ENCODE measurements at regions not wholly inside any gene's neighbourhood (a gene's known extent, or its start where the extent isn't known, plus 50 kb on each side); places are given as distances from the start of the nearest gene placed in this dataset.

- Histone ChIP-seq H3K9ac (ENCODE audit: low read length) (no peak overlapping the region), H3K79me2 (ENCODE audit: low read length) (no peaks in the 10 kb centered on the region), H3K27me3 (ENCODE audit: low read length) (no peaks in the 10 kb centered on the region), H3K9me3 (ENCODE audit: low read length) (no peaks in the 10 kb centered on the region), H3K4me1 (ENCODE audit: low read length) (no peaks in the 10 kb centered on the region), H3K9me2 (replicated peaks; ENCODE audit: insufficient read depth, low read length) (no peaks in the 10 kb centered on the region), H3K36me3 (ENCODE audit: insufficient read depth, low read length) (no peaks in the 10 kb centered on the region), H2AFZ (ENCODE audit: low read length) (no peak overlapping the region), H3K27ac (ENCODE audit: low read length) (no peak overlapping the region), H4K20me1 (ENCODE audit: insufficient read depth, low read depth, low read length) (no peaks in the 10 kb centered on the region), H3K4me2 (ENCODE audit: low read depth, low read length, poor library complexity, severe bottlenecking) (no peak overlapping the region), H3K4me3 (ENCODE audit: low read length) (no peak overlapping the region)
- DNase-seq, result no peak
Measured at GRCh38 chr6:19193624-19194023, 643.5 kb upstream of the ID4 start.

DNA sequence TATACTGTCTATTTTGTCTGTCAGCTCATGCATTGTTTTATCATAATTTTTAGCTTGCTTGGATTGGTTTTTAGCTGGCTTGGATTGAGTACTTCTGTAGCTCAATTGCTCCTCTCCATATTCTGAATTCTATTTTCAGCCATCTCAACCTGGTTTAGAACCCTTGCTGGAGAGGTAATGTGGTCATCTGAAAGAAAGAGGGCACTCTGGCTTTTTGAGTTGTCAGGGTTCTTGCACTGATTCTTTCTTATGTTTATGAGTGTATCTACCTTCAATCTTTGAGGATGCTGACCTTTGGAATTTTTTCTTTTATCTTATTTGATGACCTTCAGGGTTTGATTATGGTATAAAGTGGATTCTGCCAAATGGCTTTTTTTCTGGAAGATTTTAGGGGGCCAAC is 632.7 kb upstream of the ID4 start:
- Histone ChIP-seq H3K9ac (ENCODE audit: low read length) (no peak overlapping the region), H3K79me2 (ENCODE audit: low read length) (no peaks in the 10 kb centered on the region), H3K9me3 (ENCODE audit: low read length) (no peaks in the 10 kb centered on the region)

DNA sequence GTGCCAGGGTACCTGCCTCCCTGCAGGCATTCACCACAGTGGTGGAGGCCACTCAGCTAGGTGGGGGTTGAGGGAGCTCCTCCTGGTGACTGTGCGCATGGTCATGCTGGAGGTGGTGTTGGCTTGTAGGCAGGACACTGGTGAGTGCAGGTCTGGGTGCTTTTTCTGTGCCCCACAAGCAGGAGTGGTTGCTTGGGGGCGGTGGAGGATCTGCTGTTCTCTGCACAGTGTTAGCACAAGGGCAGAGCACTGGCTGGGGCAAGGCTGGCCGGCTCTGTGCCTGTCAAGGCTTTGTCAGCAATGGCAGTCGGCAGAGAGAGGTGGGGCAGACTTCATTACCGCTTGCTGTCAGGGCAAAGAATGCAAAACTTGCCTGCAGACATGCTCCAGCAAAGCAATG is 632.1 kb upstream of the ID4 start:
- Histone ChIP-seq H3K4me3 (ENCODE audit: low read length) (no peak overlapping the region), H3K9ac (ENCODE audit: low read length) (no peak overlapping the region), H3K9me2 (replicated peaks; ENCODE audit: insufficient read depth, low read length) (no peaks in the 10 kb centered on the region), H3K4me2 (ENCODE audit: low read depth, low read length, poor library complexity, severe bottlenecking) (no peak overlapping the region), H3K27me3 (ENCODE audit: low read length) (no peaks in the 10 kb centered on the region), H3K9me3 (ENCODE audit: low read length) (no peaks in the 10 kb centered on the region), H2AFZ (ENCODE audit: low read length) (no peak overlapping the region), H3K27ac (ENCODE audit: low read length) (no peak overlapping the region), H3K4me1 (ENCODE audit: low read length) (no peaks in the 10 kb centered on the region), H3K79me2 (ENCODE audit: low read length) (no peaks in the 10 kb centered on the region), H3K36me3 (ENCODE audit: insufficient read depth, low read length) (no peaks in the 10 kb centered on the region), H4K20me1 (ENCODE audit: insufficient read depth, low read depth, low read length) (no peaks in the 10 kb centered on the region)
- DNase-seq, result no peak

More for the DNA sequence above, 632.7 kb upstream of the ID4 start:
- H3K27ac ChIP-seq (ENCODE audit: low read length), result no peak overlapping the region
- H3K9me2 ChIP-seq (replicated peaks; ENCODE audit: insufficient read depth, low read length), result no peaks in the 10 kb centered on the region
- no peaks in the 10 kb centered on the region for H4K20me1 ChIP-seq (ENCODE audit: insufficient read depth, low read depth, low read length)
- H3K4me1 ChIP-seq (ENCODE audit: low read length), result no peaks in the 10 kb centered on the region
- no peaks in the 10 kb centered on the region for H3K27me3 ChIP-seq (ENCODE audit: low read length)
- H2AFZ ChIP-seq (ENCODE audit: low read length), result no peak overlapping the region
- no peak overlapping the region for H3K4me3 ChIP-seq (ENCODE audit: low read length)
- no peak overlapping the region for H3K4me2 ChIP-seq (ENCODE audit: low read depth, low read length, poor library complexity, severe bottlenecking)
- no peak for DNase-seq
- H3K36me3 ChIP-seq (ENCODE audit: insufficient read depth, low read length), result no peaks in the 10 kb centered on the region

DNA sequence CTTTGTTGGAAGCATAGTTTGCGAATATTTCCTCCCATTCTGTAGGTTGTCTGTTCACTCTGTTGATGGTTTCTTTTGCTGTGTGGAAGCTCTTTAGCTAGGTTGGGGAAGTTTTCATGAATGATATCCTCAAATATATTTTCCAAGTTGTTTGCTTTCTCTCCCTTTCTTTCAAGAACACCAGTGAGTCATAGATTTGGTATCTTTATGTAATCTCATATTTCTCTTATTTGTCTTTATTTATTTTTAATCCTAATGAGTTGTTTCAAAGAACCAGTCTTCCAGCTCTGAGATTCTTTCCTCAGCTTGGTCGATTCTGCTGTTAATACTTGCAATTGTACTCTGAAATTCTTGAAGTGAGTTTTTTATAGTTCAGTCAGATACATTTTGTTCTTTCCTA is 628.0 kb upstream of the ID4 start:
- no peaks in the 10 kb centered on the region for H4K20me1 ChIP-seq (ENCODE audit: insufficient read depth, low read depth, low read length)
- H3K9me3 ChIP-seq (ENCODE audit: low read length), result no peaks in the 10 kb centered on the region
- H3K9ac ChIP-seq (ENCODE audit: low read length), result no peak overlapping the region
- no peaks in the 10 kb centered on the region for H3K4me1 ChIP-seq (ENCODE audit: low read length)
- H3K79me2 ChIP-seq (ENCODE audit: low read length), result no peaks in the 10 kb centered on the region
- no peak overlapping the region for H3K4me3 ChIP-seq (ENCODE audit: low read length)
- H2AFZ ChIP-seq (ENCODE audit: low read length), result no peak overlapping the region
- no peaks in the 10 kb centered on the region for H3K27me3 ChIP-seq (ENCODE audit: low read length)
- no peaks in the 10 kb centered on the region for H3K9me2 ChIP-seq (replicated peaks; ENCODE audit: insufficient read depth, low read length)
- H3K27ac ChIP-seq (ENCODE audit: low read length), result no peak overlapping the region
- H3K36me3 ChIP-seq (ENCODE audit: insufficient read depth, low read length), result no peaks in the 10 kb centered on the region
- DNase-seq, result no peak
- H3K4me2 ChIP-seq (ENCODE audit: low read depth, low read length, poor library complexity, severe bottlenecking), result no peak overlapping the region

DNA sequence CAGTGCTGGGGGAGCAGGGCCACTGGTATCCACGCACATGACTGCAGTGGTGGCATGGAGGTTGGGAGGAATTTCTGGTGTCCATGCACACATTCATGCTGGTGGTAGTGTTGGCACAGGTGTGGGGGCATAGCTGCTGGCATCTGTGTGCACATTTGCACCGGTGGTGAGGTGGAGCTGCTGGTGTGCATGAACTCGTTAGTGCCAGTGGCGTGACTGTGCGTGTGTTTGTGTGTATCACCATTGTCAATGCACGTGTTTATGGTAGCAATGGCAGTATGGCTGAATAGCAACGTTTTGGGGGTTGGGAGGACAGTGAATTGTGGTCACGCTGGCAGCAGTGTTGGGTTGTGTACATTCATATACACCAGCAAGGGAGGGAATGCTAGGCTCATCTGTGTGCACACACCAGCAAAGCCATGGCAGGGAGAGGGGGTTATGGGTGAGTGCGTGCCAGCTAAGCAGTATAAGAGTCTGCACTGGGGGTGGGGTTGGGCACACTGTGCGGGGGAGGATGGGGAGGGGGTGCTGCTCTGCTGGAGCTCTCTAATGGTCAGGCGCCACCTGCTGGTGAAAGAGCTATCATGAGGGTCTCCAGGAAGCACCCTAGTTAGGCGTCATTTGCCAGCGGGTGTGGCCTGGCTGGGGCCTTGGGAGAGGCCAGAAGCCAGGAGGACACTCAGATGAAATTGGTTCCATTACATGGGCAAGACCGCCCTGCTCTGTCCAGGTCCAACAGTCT is 626.1 kb upstream of the ID4 start:
- H3K9me2 ChIP-seq (replicated peaks; ENCODE audit: insufficient read depth, low read length), result no peaks in the 10 kb centered on the region
- H3K36me3 ChIP-seq (ENCODE audit: insufficient read depth, low read length), result no peaks in the 10 kb centered on the region
- H3K9me3 ChIP-seq (ENCODE audit: low read length), result no peaks in the 10 kb centered on the region
- H4K20me1 ChIP-seq (ENCODE audit: insufficient read depth, low read depth, low read length), result no peaks in the 10 kb centered on the region
- DNase-seq, result peak; percentile 63
- no peak overlapping the region for H3K9ac ChIP-seq (ENCODE audit: low read length)
- H3K27ac ChIP-seq (ENCODE audit: low read length), result no peak overlapping the region
- no peaks in the 10 kb centered on the region for H3K79me2 ChIP-seq (ENCODE audit: low read length)
- no peaks in the 10 kb centered on the region for H3K4me1 ChIP-seq (ENCODE audit: low read length)
- no peak overlapping the region for H2AFZ ChIP-seq (ENCODE audit: low read length)
- no peak overlapping the region for H3K4me2 ChIP-seq (ENCODE audit: low read depth, low read length, poor library complexity, severe bottlenecking)
- H3K27me3 ChIP-seq (ENCODE audit: low read length), result no peaks in the 10 kb centered on the region
- H3K4me3 ChIP-seq (ENCODE audit: low read length), result no peak overlapping the region

- no peak overlapping the region for H3K9ac ChIP-seq (ENCODE audit: low read length)
- H3K36me3 ChIP-seq (ENCODE audit: insufficient read depth, low read length), result no peaks in the 10 kb centered on the region
- no peaks in the 10 kb centered on the region for H4K20me1 ChIP-seq (ENCODE audit: insufficient read depth, low read depth, low read length)
- H2AFZ ChIP-seq (ENCODE audit: low read length), result no peak overlapping the region
- no peak overlapping the region for H3K4me2 ChIP-seq (ENCODE audit: low read depth, low read length, poor library complexity, severe bottlenecking)
- H3K4me1 ChIP-seq (ENCODE audit: low read length), result no peaks in the 10 kb centered on the region
- no peaks in the 10 kb centered on the region for H3K27me3 ChIP-seq (ENCODE audit: low read length)
- H3K9me3 ChIP-seq (ENCODE audit: low read length), result no peaks in the 10 kb centered on the region
- no peaks in the 10 kb centered on the region for H3K79me2 ChIP-seq (ENCODE audit: low read length)
- no peak for DNase-seq
- no peak overlapping the region for H3K4me3 ChIP-seq (ENCODE audit: low read length)
- H3K9me2 ChIP-seq (replicated peaks; ENCODE audit: insufficient read depth, low read length), result no peaks in the 10 kb centered on the region
- H3K27ac ChIP-seq (ENCODE audit: low read length), result no peak overlapping the region
Measured at GRCh38 chr6:19214231-19214630, 622.9 kb upstream of the ID4 start.

- no peak overlapping the region for H3K4me3 ChIP-seq (ENCODE audit: low read length)
- H4K20me1 ChIP-seq (ENCODE audit: insufficient read depth, low read depth, low read length), result no peaks in the 10 kb centered on the region
- H3K36me3 ChIP-seq (ENCODE audit: insufficient read depth, low read length), result no peaks in the 10 kb centered on the region
- no peak overlapping the region for H2AFZ ChIP-seq (ENCODE audit: low read length)
- H3K27me3 ChIP-seq (ENCODE audit: low read length), result no peaks in the 10 kb centered on the region
- no peak overlapping the region for H3K9ac ChIP-seq (ENCODE audit: low read length)
- no peaks in the 10 kb centered on the region for H3K9me2 ChIP-seq (replicated peaks; ENCODE audit: insufficient read depth, low read length)
- no peaks in the 10 kb centered on the region for H3K79me2 ChIP-seq (ENCODE audit: low read length)
- no peak overlapping the region for H3K27ac ChIP-seq (ENCODE audit: low read length)
- no peaks in the 10 kb centered on the region for H3K9me3 ChIP-seq (ENCODE audit: low read length)
- no peak for DNase-seq
- no peaks in the 10 kb centered on the region for H3K4me1 ChIP-seq (ENCODE audit: low read length)
- H3K4me2 ChIP-seq (ENCODE audit: low read depth, low read length, poor library complexity, severe bottlenecking), result no peak overlapping the region
Measured at GRCh38 chr6:19219931-19220330, 617.2 kb upstream of the ID4 start.

DNA sequence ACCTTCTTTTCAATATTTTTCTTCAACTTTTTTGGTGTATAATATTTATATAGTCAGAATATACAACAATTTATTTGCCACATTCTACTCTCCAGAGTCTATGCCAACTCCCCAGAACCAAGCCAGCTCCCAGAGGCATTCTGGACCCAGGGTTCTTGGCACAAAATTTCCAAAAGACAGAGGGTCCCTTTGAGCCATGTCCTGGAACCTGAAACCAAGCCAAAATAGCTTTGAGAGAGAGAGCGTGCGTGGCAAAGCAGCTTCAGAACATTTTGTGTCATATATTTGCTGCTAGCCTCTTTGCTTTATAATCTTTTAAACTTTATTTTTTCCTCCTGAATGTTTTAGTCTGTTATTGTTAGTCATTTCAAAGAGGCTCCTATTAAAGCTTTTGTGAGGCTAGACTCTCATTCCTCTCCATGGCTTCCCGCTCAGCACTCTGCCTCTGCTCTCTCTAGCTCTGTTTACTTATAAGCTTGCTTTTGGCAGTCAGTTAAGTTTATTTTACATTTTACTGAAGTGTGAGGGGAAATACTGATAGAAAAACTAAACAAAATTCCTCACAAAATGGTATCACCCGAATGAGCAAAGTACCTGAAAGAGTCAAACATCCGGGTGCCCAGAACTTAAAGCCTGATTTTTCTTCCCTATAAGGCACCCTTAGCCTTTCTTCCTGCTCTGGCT is 605.1 kb upstream of the ID4 start:
- DNase-seq, result no peak
- Histone ChIP-seq H3K79me2 (ENCODE audit: low read length) (no peaks in the 10 kb centered on the region), H3K4me3 (ENCODE audit: low read length) (no peak overlapping the region), H3K9me2 (replicated peaks; ENCODE audit: insufficient read depth, low read length) (no peaks in the 10 kb centered on the region), H3K36me3 (ENCODE audit: insufficient read depth, low read length) (no peaks in the 10 kb centered on the region), H4K20me1 (ENCODE audit: insufficient read depth, low read depth, low read length) (no peaks in the 10 kb centered on the region), H3K9ac (ENCODE audit: low read length) (no peak overlapping the region), H3K4me1 (ENCODE audit: low read length) (no peaks in the 10 kb centered on the region), H3K9me3 (ENCODE audit: low read length) (no peaks in the 10 kb centered on the region), H2AFZ (ENCODE audit: low read length) (no peak overlapping the region), H3K27me3 (ENCODE audit: low read length) (no peaks in the 10 kb centered on the region), H3K4me2 (ENCODE audit: low read depth, low read length, poor library complexity, severe bottlenecking) (no peak overlapping the region), H3K27ac (ENCODE audit: low read length) (no peak overlapping the region)
